Stomach (tissue), 4 donors: ENCODE measurements at regions not wholly inside any gene's neighbourhood (a gene's known extent, or its start where the extent isn't known, plus 50 kb on each side); places are given as distances from the start of the nearest gene placed in this dataset.

Experiments
- CTCF ChIP-seq, 7 experiments: fragments of 450-650 bp in 4 of 7; fragments of 200-600 bp in 3 of 7; sonication (generic) in 3 of 7; IDR thresholded peaks; one replicate each; pipeline ENCODE4 v1.5.1; 2016 to 2019; ENCODE audit warnings: antibody characterized with exemption in 7 of 7, control low read depth in 2 of 7, mild to moderate bottlenecking in 1 of 7
- POLR2A ChIP-seq, 4 donors: fragments of 450-650 bp; IDR thresholded peaks; one replicate each; pipeline ENCODE4 v1.6.1; 2016; ENCODE audit warnings: antibody characterized with exemption in 4 of 4, control low read depth in 2 of 4, mild to moderate bottlenecking in 1 of 4, moderate library complexity in 1 of 4

GRCh38 chr10:2210088-2210487 is 472.8 kb upstream of the ADARB2 start:
- no peak for TF ChIP-seq CTCF (IDR thresholded peaks at IDR 0.05)
- TF ChIP-seq POLR2A (IDR thresholded peaks at IDR 0.05), result no peak
